Stimulated activated CD8-positive, alpha-beta memory T cell treated with anti-CD3 and anti-CD28 coated beads, Interleukin-7, amount 100 ng/mL, for 4 hours (primary cell): ENCODE measurements at regions not wholly inside any gene's neighbourhood (a gene's known extent, or its start where the extent isn't known, plus 50 kb on each side); places are given as distances from the start of the nearest gene placed in this dataset.

Experiments
- DNase-seq, 2 donors: peaks; one replicate each; pipeline ENCODE4 v3.0.0-alpha.2; 2020; ENCODE audit warnings: low read depth in 2 of 2

- no peak for DNase-seq
Measured at GRCh38 chr9:89807682-89808075, 202.9 kb downstream of the GADD45G start.

DNA sequence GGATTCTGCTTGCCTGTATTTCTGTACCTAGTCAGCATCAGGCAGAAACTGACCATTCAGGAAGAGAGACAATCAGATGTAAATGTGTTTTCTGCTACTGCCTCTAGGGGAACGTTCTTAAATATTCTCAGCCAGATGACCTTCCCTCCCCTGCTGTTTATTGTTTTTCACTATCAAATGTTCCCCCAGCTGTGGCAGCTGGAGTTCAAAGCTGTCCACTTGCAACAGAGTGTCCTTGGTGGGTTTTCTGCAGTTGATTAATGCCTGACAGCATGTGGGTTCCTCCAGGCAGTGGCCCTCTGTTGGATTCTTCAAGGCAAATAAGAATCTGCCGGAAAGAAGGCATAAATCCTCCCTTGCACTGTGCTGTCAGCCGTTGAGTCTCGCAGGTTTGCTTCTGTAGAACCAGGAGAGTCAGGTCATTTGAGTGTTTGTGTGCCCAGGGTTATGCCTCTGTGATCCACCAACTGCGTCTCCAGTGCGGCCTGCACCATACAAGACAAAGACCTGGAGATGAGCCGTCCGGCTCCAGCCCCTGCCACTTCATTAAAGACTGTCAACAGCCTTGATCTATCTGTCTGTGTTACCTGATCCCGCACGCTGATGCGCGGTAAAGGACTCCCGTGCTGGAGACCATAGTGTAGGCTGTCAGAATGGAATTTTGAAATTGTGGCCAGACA lies 203.4 kb downstream of the GADD45G start:
- no peak for DNase-seq

DNA sequence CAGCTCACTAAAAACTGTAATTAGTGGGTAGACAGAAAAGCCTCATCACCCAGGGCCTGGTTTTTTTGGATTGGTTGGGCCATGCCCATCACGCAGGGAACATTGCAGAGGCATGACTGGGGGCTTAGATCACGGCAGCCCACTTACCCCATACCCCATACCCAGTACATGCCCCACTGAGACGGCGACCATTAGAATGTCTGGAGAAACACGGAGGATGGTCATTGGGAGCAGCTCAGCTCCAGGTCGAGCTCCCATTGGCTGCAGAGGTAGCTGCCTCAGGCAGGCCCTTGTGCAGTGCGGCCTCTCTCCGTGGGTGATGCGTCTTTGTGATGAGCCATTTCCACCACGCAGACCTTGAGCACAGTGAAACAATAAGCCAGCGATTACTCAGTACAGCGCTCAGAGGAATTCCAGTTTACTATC lies 204.0 kb downstream of the GADD45G start:
- DNase-seq, result no peak

DNA sequence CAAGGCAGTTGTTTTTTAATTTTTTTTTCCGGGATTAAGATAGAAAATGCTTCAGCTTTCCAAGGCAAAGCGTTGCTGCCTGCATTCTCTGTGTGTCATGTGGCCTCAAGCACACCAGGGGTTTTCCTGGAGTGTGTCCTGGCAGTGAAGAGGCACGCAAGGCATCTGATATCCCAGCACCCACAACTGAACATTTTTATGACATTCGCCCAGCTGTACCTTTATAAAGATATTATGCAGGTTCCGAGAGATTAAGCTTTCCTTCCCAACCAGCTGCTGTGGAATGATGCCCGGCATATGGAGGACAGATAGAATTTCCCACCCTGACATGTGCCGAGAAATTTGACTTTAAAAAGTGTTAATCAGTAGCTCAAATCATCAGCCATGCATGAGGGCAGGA lies 205.6 kb downstream of the GADD45G start:
- DNase-seq, result no peak

DNA sequence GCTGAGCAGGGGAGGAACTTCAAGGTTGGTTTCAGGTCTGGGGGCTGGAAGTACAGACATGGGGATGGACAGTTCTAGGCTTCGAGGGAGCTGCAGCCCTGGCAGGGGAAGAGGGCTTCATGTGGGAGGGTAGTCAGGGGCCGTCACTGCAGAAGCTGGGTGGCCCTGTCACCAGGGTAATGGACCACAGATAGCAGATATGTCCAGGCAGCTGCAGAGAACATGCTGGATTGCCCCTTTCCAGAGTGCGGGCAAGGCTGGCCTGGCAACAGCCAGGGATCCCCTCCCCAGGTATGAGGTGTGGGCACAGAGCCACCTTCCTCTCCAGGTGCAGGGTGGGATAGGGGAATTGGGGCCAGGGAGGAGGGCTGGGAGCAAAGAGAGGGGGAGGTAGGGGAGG lies 206.5 kb downstream of the GADD45G start:
- no peak for DNase-seq

- DNase-seq, result no peak
Measured at GRCh38 chr9:89811886-89812450, 207.2 kb downstream of the GADD45G start.

- no peak for DNase-seq
Measured at GRCh38 chr9:89812556-89813181, 207.9 kb downstream of the GADD45G start.

DNA sequence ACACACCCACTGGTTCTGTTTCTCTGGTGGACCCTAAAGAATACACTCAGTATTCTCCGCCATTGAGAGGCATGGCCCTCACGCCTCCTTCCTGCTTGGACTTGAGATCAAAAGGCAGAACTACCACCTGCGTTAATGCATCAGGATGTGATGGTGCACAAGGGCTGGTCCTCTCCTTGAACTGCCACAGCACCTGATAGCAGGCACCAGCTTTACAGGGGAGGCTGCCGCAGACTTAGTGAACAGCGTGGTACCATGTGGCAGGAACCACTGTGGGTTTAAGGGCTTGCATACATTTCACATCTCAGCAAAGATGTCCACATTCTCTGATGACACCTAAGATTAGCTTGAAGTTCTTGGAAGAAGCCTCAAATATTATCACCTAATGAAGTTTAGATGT lies 208.7 kb downstream of the GADD45G start:
- DNase-seq, result no peak

DNA sequence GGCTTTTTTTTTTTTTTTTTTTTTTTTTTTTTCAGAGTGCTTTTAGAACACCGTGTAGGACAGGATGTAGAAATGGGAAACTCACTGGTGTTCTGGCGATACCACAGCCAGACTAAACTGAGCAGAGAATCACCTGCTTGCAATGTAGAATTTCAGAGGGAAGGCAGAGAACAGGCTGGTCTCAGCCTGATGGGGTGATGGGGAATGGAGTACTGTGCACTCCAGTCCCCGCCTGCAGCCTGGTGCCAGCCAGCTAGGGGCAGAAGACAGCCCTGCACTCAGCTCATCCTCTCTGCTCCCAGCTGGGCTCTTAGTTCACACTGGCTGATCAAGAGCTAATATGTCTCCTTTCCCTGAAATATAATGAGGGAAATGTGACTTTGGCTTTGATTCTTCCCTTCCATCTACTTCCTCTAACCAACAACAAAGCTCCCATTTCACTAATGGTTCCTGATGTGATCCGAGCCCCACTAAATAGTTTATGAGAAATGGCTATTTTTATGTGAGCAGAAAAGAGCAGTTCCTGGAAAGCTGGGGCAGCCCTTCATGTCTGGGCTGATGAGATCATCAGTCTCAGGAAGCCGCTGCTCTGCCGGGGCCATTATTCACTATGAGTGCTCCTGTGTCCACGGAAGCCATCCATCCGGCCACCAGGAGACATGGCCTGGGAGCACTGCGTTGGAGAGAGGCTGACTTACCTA lies 209.7 kb downstream of the GADD45G start:
- DNase-seq, result no peak

GRCh38 chr9:89815061-89815902 lies 210.5 kb downstream of the GADD45G start:
- no peak for DNase-seq

DNA sequence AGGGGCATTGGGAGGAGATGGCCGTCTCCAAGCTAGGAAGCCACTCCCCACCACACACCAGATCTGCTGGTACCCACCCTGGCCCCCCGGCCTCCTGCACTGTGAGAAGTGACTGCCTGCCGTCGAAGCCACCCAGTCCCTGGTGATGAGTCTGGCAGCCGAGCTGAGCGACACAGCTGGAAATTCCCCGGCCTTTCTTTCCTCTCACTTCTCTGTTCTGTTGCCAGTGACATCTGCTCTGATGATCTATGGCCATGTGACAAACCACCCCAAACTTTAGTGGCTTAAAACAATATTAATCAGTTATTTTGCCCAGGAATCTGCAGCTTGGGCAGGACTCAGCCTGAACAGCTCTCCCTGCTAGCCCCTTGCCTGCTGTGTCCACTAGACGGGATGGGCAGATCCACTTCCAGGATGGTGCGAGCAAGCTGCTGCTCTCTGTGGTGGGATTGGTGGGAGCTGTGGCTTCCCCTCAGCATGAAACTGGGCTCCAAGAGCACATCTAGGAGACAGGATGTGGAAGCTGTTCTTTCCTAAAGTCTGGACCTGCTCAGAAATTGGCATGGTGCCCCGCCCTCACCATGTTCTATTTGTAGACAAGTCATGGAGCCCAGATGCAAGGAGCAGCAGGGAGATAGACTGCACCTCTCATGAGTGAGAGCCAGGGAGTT lies 211.2 kb downstream of the GADD45G start:
- no peak for DNase-seq

- no peak for DNase-seq
Measured at GRCh38 chr9:89817151-89817950, 212.5 kb downstream of the GADD45G start.

DNA sequence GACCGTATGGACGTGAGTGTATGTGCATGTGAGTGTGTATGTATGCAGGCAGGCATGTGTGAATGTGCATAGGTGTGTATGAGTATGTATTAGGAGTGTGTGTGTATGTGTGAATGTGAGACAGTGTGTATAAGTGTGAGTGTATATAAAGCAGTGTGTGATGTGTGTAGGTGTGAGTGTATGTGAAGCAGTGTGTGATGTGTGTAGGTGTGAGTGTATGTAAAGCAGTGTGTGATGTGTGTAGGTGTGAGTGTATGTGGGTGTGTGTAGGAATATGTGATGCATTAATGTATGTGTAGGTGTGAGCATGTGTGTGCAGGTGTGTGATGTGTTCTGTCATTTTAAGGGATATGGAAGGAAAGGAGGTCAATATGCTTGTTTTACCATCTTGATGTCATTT lies 215.5 kb downstream of the GADD45G start:
- DNase-seq, result no peak

DNA sequence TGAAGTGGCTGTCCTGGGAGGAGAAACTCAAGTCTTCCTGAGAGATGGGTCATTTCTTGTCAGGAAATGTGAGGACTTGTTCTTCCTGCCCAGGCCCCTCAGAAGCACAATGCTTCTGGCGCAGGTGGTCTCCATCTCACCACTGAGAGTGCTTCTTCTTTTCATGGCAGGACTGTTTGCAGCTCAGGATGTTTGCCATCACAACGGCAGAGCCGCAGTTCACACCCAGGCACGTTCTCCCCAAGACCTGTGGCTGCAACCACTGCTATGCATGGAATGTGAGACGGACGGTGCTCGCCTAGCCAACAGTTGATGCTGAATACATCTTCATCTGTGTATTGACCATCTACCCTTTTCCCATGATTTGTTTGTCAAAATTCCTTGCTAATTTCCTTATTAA lies 216.3 kb downstream of the GADD45G start:
- no peak for DNase-seq

DNA sequence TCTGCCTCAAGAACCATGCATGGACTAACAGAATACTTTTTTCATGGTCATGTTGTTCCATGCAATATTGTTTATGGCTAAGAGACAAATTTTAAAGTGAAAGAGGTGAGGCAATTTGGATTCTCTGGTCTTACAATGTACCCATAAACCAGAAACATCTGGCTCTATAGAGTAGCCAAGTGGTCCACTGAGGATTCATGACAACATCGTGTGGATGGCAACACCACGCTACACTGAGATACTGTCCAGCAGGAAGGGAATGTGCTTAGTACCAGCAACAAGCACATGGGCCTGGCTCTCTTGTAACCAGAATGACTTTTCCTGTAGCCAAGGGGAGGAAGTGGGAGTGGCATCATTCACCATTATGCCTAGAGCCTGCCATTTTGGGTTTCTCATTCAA lies 218.2 kb downstream of the GADD45G start:
- DNase-seq, result no peak

DNA sequence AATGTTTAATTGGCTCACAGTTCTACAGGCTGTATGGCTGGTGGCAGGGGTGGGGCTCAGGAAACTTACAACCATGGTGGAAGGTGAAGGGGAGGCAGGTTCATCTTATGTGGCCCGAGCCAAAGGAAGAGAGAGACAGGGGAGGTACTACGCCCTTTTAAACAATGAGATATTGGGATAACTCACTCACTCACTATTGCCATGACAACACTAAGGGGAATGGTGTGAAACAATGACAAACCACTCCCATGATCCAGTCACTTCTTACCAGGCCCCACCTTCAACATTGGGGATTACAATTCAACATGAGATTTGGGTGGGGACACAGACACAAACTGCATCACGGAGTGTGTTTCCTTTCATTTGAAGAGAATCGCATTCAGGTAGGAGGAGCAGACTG lies 220.9 kb downstream of the GADD45G start:
- DNase-seq, result no peak

- DNase-seq, result no peak
Measured at GRCh38 chr9:89826186-89826585, 221.4 kb downstream of the GADD45G start.

DNA sequence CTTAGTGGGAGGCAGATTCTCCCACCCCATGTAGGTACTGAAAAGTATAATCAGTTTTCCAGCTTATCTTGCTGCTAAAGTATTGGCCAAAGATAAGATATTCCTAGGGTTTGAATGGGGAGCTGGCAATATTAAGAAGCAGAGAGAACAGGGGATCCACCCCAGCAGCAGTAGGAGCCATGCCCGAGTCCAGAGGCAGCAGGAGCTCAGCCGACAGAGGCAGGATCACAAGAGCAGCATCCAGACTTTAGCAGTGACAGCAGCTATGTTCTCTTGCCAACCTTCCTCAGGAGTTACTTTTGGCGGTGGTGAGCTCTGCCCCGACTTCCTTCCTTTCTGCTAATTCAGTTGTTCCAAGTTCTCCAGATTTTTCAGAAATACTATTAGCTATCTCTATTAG lies 224.5 kb downstream of the GADD45G start:
- DNase-seq, result no peak

- no peak for DNase-seq
Measured at GRCh38 chr9:89835666-89836065, 230.9 kb downstream of the GADD45G start.

DNA sequence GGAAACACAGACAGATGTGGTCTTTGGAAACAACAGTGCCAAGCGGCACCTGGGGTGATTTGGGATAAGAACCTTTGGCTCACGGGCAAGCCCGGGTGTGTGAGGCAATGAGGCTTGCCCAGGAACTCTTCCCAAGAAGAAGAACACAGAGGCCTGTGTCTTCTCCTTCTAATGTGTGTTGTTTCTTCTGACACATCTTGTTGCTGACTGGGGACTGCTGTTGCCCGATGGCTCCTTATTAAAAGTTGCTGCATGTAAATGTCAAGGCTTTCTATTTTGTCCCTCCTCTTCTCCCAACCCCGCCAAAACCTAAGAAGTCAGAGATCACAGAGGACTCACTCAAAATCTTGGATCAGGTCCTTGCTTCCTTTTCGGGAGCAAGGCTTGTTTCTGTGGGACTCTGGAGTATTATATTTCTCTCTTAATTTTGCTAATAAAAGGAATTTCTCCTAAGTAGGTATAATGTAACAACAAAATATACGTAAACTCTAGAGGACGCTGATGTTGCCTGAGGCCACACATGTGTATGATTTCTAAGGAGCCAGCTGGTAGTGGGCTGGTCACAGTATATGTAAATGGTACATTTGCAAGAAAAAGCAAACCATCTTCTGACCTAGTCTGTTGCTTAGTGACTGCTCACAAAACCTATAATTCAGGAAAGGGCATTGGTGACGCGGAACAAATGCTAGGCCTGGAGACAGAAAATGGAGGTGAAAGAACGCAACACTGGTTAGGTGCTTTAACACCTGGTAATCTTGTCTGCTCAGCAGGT lies 232.5 kb downstream of the GADD45G start:
- DNase-seq, result no peak
